NB4 (cell line): ENCODE measurements at regions not wholly inside any gene's neighbourhood (a gene's known extent, or its start where the extent isn't known, plus 50 kb on each side); places are given as distances from the start of the nearest gene placed in this dataset.

Experiments
- TF ChIP-seq, protein P1 (sequence below): IDR thresholded peaks from one replicate; pipeline ENCODE4 v1.5.1; 2012; ENCODE audit warnings: low read depth, low read length
- TF ChIP-seq, protein P2 (sequence below): IDR thresholded peaks from 2 replicates; pipeline ENCODE4 v1.6.1; 2011; ENCODE audit warnings: low read depth, low read length

DNA sequence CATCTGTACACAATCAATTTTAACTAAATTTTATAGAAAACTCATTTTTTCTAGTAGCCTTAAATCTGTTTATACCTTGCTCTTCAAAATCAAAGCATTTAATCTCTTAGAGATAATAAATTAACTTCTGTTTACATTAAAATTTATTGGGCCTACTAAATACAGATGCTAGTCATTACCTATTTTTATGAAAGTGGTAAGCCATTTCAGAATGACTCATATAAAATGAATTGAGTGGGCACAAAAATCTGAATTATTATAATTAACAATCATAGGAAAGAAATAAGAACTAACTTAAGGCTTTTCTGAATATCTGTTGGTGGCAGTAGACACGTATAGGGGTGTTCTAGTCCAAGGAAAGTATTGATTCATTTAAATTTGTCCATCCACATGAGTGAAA is 157.9 kb downstream of the KCNJ2 start:
- TF ChIP-seq, protein P1, sequence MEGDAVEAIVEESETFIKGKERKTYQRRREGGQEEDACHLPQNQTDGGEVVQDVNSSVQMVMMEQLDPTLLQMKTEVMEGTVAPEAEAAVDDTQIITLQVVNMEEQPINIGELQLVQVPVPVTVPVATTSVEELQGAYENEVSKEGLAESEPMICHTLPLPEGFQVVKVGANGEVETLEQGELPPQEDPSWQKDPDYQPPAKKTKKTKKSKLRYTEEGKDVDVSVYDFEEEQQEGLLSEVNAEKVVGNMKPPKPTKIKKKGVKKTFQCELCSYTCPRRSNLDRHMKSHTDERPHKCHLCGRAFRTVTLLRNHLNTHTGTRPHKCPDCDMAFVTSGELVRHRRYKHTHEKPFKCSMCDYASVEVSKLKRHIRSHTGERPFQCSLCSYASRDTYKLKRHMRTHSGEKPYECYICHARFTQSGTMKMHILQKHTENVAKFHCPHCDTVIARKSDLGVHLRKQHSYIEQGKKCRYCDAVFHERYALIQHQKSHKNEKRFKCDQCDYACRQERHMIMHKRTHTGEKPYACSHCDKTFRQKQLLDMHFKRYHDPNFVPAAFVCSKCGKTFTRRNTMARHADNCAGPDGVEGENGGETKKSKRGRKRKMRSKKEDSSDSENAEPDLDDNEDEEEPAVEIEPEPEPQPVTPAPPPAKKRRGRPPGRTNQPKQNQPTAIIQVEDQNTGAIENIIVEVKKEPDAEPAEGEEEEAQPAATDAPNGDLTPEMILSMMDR = no peak
- TF ChIP-seq, protein P2, sequence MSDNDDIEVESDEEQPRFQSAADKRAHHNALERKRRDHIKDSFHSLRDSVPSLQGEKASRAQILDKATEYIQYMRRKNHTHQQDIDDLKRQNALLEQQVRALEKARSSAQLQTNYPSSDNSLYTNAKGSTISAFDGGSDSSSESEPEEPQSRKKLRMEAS = no peak
